ENCODE measurements at regions not wholly inside any gene's neighbourhood (a gene's known extent, or its start where the extent isn't known, plus 50 kb on each side); places are given as distances from the start of the nearest gene placed in this dataset.
"Not testable (repeated sequence)": the region's sequence is repeated elsewhere in the genome, so short reads cannot be mapped to it uniquely, and the experiment has no call there.

DNA sequence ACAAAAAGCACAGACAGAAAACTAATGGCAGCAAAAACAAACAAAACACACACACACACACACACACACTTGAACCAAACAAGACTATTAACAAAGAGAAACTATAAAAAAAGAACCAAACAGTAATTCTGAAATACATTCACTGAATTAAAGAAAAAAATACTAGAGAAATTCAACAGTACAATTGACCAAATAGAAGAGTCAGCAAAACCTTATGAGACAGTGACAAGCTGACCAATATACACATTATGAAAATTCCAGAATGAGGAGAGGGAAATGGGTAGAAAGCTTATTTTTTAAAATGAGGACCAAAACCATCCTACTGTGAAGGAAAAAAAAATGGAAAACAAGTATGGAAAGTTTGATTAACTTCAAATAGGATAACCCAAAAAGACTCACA is 212.2 kb upstream of the BTBD3 start:
- DNase-seq (ENCODE audit: low spot score) = no peak
- intact Hi-C loops (cut with DNase I) = no loop called here

DNA sequence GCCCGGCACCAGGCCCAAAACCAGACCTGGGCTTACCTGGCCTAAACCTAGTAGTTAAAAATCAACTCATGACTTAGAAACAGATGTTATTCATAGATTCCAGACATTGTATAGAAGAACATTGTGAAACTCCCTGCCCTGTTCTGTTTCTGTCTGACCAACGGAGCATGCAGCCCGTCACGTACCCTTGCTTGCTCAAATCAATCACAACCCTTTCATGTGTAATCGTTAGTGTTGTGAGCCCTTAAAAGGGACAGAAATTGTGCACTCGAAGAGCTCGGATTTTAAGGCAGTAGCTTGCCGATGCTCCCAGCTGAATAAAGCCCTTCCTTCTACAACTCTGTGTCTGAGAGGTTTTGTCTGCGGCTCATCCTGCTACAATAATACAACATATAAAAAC is 209.5 kb upstream of the BTBD3 start:
- not testable (repeated sequence) for DNase-seq (ENCODE audit: low spot score)

DNA sequence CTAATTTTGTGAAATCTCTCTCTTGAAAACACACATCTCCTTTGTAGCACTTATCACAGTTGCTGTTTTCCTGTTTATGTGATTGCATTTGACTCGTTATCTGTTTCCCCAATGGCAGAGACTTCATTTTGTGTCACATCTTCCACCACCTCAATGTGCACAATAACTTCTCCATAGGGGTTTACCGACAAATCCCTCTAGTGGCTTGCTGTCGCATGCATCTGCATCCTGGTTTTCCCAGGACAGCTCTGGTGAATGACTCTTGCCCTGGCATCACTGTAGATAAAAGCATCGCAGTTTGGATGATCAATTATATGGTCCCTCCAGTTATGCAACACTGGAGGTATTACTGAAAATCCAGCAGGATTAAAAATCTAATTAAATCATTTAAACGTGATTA is 206.5 kb upstream of the BTBD3 start:
- DNase-seq (ENCODE audit: low spot score) = no peak
- intact Hi-C loops (cut with DNase I) = no loop called here

More for the DNA sequence above, 209.5 kb upstream of the BTBD3 start:
- intact Hi-C loops (cut with DNase I) = not testable (repeated sequence)

DNA sequence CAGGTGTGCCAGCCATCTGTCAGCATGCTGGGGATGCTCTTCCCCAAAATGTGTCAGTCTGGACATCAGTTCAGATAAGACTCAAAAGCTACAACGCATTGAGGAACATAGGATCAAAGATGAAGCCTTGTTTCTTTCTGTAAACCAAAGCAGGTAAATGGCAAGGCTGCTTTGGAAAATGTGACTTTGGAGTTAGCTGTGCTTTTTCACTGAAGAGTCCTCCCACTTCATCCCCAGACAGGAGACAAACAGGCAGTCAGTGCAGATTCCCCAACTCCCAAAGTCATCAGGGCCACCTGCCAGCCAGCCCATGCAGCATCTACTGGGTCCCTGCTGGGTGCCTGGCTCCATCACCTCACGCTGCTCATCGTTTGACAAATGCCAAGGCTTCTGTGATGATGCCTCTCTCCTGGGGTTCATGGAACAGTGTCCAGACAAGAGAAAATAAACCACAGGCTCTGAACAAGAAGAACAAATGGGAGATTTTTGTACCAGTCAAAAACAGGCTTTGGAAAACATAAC is 205.0 kb upstream of the BTBD3 start:
- no peak for DNase-seq (ENCODE audit: low spot score)
- intact Hi-C loops (cut with DNase I) = no loop called here

DNA sequence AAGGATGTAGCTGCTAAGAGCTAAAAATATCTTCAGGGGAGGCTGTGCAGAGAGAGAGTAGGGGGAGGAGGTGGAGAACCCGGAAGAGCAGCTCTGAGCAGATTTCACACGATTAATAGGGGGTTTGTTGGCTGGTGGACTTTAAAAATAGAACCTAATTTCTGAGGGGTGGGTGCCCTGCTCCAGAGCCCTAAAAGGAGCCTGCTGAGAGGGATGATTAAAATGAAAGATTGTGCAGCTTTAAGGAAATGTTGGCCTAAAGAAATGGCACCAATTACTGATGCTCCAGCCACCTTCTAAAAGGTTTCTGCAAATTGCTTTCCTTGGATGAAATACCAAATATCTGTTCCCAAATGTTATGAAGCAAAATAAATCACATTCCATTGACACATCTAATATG is 202.8 kb upstream of the BTBD3 start:
- no peak for DNase-seq (ENCODE audit: low spot score)
- intact Hi-C loops (cut with DNase I) = no loop called here

- DNase-seq (ENCODE audit: low spot score) = no peak
- intact Hi-C loops (cut with DNase I) = no loop called here
These were observed 201.3 kb upstream of the BTBD3 start for GRCh38 chr20:11716239-11716944.

DNA sequence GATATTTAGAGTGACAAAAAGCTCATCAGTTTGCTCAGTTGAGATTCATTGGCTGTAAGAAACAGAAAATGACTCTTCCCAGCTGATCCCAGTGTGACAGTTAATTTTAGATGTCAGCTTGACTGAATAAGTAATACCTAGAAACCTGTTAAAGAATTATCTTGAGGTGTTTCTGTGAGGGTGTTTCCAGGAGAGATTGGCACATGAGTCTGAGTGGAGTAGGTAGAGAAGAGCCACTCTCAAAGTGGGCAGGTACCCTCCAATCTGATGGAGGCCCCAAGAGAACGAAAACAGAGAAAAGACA is 200.8 kb upstream of the BTBD3 start:
- intact Hi-C loops (cut with DNase I) = no loop called here
- DNase-seq (ENCODE audit: low spot score) = no peak

DNA sequence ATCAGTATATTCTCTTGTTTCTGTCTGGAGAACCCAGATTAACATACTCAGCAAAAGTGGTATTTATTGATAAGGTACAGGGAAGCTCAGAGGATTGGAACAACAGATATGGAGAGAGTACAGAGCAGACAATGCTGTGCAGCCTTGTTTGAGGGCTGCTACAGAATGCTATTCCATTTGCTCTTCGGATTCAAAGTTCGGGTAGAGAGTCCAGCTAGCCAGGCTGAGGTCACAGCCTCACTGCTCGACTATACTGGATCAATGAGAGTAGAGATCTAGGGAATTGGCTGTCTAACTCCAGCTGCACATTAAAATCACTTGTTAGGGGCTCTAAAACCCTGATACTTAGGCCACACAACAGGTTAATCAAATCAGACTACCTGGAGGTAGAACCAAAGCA is 200.1 kb upstream of the BTBD3 start:
- no peak for DNase-seq (ENCODE audit: low spot score)
- intact Hi-C loops (cut with DNase I) = no loop called here

GRCh38 chr20:11718474-11719094 is 199.1 kb upstream of the BTBD3 start:
- intact Hi-C loops (cut with DNase I) = no loop called here
- DNase-seq (ENCODE audit: low spot score) = no peak

DNA sequence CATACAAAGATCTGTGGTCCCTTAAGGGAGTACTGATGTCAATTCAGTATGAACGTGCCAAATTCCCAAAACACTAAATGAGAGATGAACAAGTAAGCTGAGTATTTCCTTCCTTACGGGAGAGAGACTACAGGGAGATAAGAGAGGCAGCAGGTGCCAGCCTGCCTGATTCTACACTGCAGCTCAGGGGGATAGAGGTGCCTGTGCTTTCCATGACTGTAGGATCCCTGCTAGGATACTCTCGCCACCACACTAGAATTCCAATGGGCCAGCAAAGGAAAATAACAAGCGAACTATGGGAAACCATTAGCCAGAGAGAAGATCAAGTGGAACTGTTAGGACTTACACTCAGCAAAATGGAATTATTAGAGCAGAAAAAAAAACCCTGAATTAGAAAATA is 198.5 kb upstream of the BTBD3 start:
- intact Hi-C loops (cut with DNase I) = no loop called here

DNA sequence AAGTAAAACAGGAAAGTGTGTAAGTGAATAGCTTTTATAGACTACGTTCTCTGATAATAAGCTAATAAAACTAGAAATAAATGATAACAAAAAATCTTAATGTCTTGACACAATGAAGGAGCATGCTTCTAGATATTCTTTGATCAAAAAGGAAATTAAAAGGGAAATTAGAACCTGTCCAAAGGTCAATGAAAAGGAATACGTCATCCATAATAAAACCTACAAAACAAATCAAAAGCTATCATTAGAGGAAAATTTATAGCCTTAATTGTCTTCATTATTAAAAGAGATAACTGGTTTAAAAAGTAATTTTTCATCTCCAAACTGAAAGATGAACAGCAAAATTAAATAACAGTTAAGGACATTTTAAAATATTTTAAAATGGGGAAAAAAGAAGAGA is 196.3 kb upstream of the BTBD3 start:
- intact Hi-C loops (cut with DNase I) = no loop called here
- no peak for DNase-seq (ENCODE audit: low spot score)

More for the DNA sequence above, 198.5 kb upstream of the BTBD3 start:
- no peak for DNase-seq (ENCODE audit: low spot score)

DNA sequence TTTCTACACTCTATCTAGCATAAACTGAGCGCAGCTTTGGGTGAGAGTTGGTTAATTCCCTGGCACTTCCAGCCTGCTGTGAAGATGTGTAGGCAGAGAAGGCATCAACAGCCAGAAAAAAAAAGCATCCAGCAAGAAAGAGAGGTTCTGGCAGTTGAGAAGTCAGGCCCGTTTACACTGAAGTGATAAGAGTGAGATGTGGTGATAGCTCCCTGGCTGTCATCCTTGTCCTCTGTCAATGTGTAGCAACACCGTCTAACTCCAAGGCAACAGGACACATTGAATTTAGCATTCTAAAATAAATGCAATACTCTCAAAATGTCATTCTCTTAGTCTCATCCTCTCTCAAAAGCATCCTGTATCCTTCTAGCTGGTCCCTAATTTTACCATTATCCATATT is 193.6 kb upstream of the BTBD3 start:
- DNase-seq (ENCODE audit: low spot score) = no peak
- intact Hi-C loops (cut with DNase I) = no loop called here

DNA sequence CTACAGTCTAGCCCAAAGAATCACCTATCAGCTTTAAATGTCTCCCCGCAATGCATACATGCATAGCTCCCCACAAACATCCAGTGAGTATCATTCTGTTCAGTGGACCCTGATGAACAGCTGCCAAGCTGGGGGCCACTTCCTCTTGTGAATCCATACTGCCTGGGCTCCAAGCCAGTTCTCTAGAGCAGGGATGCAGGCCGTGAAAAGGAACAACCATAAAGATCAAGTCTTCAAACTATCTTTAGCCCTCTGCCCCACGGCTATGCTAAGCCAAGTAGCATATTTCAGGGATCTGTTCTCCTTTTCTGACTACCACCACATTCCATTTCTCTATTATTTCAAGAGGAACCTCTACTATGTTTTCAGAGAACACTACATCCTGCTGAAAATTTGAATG is 191.7 kb upstream of the BTBD3 start:
- DNase-seq (ENCODE audit: low spot score) = no peak
- intact Hi-C loops (cut with DNase I) = no loop called here

DNA sequence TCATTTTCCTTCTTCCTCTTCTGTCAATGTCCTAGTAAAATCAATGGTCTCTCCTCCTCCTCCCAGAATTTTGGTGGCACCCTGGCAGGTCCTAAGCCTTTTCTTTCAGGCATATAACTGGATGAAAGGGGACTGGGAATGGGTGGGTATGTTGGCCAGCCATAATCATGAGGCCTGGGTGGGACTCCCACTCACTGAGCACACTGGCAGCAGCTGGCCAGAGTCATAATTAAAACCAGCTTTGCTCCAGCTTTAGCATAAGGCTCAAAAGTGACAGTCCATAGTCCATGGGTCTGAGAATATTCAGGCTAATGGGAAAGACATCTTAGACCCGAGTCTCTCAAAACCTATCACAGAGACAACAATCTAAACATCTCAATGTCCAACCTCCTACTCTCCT is 190.0 kb upstream of the BTBD3 start:
- no peak for DNase-seq (ENCODE audit: low spot score)
- intact Hi-C loops (cut with DNase I) = no loop called here

DNA sequence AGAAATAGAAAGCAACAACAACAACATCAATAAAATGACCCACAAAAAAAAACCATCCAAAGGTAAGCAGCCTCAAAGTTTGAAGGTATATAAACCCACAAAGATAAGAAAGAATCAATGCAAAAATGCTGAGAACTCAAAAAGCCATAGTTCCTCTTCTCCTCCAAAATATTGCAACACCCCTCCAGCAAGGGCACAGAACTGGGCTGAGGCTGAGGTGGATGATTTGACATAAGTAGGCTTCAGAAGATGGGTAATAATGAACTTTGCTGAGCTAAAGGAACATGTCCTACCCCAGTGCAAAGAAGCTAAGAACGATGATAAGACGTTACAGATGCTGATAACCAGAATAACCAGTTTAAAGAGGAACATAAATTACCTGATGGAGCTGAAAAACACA is 188.8 kb upstream of the BTBD3 start:
- no peak for DNase-seq (ENCODE audit: low spot score)
- intact Hi-C loops (cut with DNase I) = no loop called here

DNA sequence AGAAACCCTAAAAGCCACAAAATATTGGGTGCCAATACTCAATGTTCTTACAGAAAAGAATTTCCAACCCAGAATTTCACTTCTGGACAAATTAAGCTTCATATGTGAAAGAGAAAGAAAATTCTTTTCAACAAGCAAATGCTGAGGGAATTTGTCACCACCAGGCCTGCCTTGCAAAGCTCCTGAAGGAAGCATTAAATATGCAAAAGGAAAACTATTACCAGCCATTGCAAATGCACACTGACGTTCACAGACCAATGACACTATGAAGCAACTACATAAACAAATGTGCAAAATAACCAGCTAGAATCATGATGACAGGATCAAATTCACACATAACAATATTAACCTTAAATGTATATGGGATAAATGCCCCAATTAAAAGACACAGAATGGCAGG is 187.9 kb upstream of the BTBD3 start:
- no peak for DNase-seq (ENCODE audit: low spot score)
- intact Hi-C loops (cut with DNase I) = loop anchor here in 1 of 2 donors (5.0 kb wide), 1 partner anchor 1177 kb away; no protein-coding TSS in a partner anchor

DNA sequence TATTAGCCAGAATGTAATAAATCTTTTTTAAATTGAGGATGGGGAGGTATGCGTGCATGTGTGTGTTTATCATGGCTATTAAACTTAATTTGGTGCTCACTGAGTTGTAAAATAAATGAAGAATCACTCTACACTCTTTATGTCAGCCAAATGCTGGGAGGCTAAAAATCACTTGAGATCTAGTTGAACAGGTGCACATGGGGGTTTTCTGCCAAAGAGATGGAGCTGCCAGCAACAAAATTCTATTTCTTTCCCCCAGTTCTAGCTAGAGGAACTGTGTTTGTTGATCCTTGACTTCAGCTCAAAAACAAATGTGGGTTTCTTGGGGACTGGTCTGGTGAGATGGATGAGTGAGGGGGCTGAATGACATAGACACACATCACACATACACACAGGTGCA is 183.3 kb upstream of the BTBD3 start:
- intact Hi-C loops (cut with DNase I) = loop anchor here in 1 of 2 donors (5.0 kb wide), 1 partner anchor 1173 kb away; no protein-coding TSS in a partner anchor
- DNase-seq (ENCODE audit: low spot score) = no peak

GRCh38 chr20:11738852-11739251 is 178.8 kb upstream of the BTBD3 start:
- DNase-seq (ENCODE audit: low spot score) = no peak
- intact Hi-C loops (cut with DNase I) = no loop called here

DNA sequence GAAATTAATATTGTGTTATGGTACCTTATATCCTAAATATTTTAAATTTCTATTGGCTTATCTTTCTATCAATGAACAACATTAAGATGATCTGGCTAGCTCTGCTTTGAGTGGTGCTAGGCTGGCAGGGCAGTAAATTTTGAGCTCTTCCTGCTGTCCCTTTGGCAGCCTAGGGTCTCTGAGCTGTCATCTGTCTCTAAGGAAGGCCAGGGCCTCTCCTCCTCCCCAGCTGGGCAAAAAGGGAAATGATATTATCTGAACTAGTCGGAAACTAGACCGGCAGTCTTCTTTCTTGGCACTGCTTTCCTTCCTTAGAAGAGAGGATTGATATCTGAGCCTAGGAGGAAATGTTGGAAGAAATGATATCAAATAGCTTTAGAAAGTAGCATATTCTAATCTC is 176.7 kb upstream of the BTBD3 start:
- DNase-seq (ENCODE audit: low spot score) = no peak
- intact Hi-C loops (cut with DNase I) = no loop called here

DNA sequence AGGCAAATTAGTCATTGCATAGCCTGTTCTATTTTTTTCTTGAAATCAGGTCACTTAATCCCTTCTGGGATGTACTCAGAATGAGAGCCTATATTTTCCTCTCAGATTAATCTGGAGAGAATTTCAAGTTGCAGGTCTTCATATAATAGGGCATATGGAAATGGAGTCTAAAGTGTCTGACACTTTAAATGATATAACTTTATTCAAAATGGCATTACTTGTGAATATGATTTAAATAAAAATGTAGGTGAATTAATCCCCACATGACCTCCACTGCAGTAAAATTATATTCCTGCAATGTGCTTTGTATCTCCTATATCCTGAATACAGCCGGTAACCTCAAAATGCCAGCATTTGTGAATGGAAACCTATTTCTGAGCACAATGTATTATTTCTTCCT is 172.5 kb upstream of the BTBD3 start:
- DNase-seq (ENCODE audit: low spot score) = no peak
- intact Hi-C loops (cut with DNase I) = no loop called here

DNA sequence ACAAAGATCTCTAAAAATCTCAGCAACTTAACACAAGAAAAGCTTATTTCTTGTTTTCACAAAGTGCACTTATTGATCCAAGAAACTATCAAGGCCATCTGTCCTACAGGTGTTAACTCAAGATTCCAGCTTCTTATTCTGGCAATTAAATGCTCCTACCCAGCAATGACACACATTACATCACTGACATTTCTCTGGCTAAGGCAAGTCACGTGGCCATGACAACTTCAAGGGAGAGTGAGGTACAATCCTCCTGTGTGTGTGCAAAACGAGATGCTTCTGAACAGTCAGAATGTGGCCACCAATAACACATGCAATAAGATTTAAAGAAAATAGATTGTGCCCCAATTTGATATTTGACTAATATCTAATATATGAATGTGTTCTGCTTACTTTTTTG is 169.3 kb upstream of the BTBD3 start:
- intact Hi-C loops (cut with DNase I) = no loop called here
- no peak for DNase-seq (ENCODE audit: low spot score)
